Ovary (tissue), 7 donors: ENCODE measurements at regions not wholly inside any gene's neighbourhood (a gene's known extent, or its start where the extent isn't known, plus 50 kb on each side); places are given as distances from the start of the nearest gene placed in this dataset.

ENCODE experiments used
- DNase-seq, 5 donors: peaks; one replicate each; pipeline ENCODE4 v3.0.0-alpha.2; 2019 to 2020
- H3K27ac ChIP-seq, 2 donors: fragments of 200-600 bp; one replicate each; pipeline versions ENCODE4 v1.5.1 to v1.8.0; 2019 to 2022
- H3K27me3 ChIP-seq: fragments of 200-600 bp; one replicate; pipeline ENCODE4 v1.8.0; 2022
- H3K36me3 ChIP-seq: fragments of 200-600 bp; sonication (generic); one replicate; pipeline ENCODE4 v1.5.1; 2019
- H3K4me1 ChIP-seq: one replicate; pipeline ENCODE4 v1.8.1; 2013; ENCODE audit warnings: mild to moderate bottlenecking, moderate library complexity; ENCODE audit not compliant: insufficient read depth
- H3K4me3 ChIP-seq: fragments of 200-600 bp; sonication (generic); one replicate; pipeline ENCODE4 v1.5.1; 2017
- H3K9me3 ChIP-seq, 2 donors: fragments of 200-600 bp in 1 of 2; sonication (generic) in 1 of 2; one replicate each; pipeline versions ENCODE4 v1.5.1 to v1.8.1; 2013 to 2019; ENCODE audit warnings: mild to moderate bottlenecking in 1 of 2, moderate library complexity in 1 of 2
- CTCF ChIP-seq, 3 donors: fragments of 450-650 bp in 2 of 3; fragments of 200-600 bp in 1 of 3; IDR thresholded peaks; one replicate each; pipeline versions ENCODE4 v1.5.1 to v1.8.0; 2016 to 2022; ENCODE audit warnings: antibody characterized with exemption in 3 of 3, mild to moderate bottlenecking in 1 of 3
- EP300 ChIP-seq: sonication (generic); formaldehyde crosslinking; IDR thresholded peaks from one replicate; pipeline ENCODE4 v1.6.1; 2017; ENCODE audit warnings: antibody characterized with exemption
- POLR2A ChIP-seq: fragments of 450-650 bp; IDR thresholded peaks from one replicate; pipeline ENCODE4 v1.6.1; 2017; ENCODE audit warnings: antibody characterized with exemption, mild to moderate bottlenecking, moderate library complexity
- WGBS, 3 donors: extraction: QIAGEN DNeasy Blood & Tissue Kit in 1 of 3; methylation state at CpG; one replicate each; pipeline versions ENCODE4 v1.1.5 to v1.1.7; 2013 to 2017; 5-methylcytosine and 5-hydroxymethylcytosine counted together
- intact Hi-C, 4 donors: fragments of 100-400 bp; cut with DNase I; formaldehyde crosslinking; loops; one replicate each; pipeline versions ENCODE4 v1.11.0 to v1.15.1; 2022 to 2023
- donor health status: DM: no; HTN: no; CAD: no; lungs with moderate emphysema.
- donor health status: DM: no; HTN: no; CAD: no.
- donor health status: Bipolar disorder and iron deficiency.
- donor health status: DM: no; HTN: no; CAD: no.
- donor health status: DM: yes; HTN: yes; CAD: no.

- TF ChIP-seq CTCF (IDR thresholded peaks at IDR 0.05): no peak
- TF ChIP-seq POLR2A: no peak
- TF ChIP-seq EP300: no peak
- intact Hi-C loops: no loop called here
- H3K36me3 ChIP-seq: no peaks in the 10 kb centered on the region
- no peak overlapping the region for H3K4me3 ChIP-seq
- H3K4me1 ChIP-seq: no peaks in the 10 kb centered on the region
- 68 to 77% (median 73%) methylated on average over 4 of the region's 4 CpGs for WGBS, 3 donors
- DNase-seq: no peak
- H3K9me3 ChIP-seq: no peaks in the 10 kb centered on the region
- no peak overlapping the region for H3K27ac ChIP-seq
- H3K27me3 ChIP-seq: no peaks in the 10 kb centered on the region
Measured at GRCh38 chr15:62593681-62594399, 428.8 kb upstream of the C2CD4B start.

- Histone ChIP-seq H3K4me1 (no peaks in the 10 kb centered on the region), H3K36me3 (no peaks in the 10 kb centered on the region), H3K9me3 (no peaks in the 10 kb centered on the region), H3K4me3 (no peak overlapping the region), H3K27me3 (no peaks in the 10 kb centered on the region), H3K27ac (no peak overlapping the region)
- intact Hi-C loops: no loop called here
- 80 to 95% (median 81%) methylated on average over 9 of the region's 9 CpGs for WGBS, 3 donors
- DNase-seq: no peak
- TF ChIP-seq POLR2A (no peak), EP300 (no peak), CTCF (IDR thresholded peaks at IDR 0.05) (no peak)
Measured at GRCh38 chr15:62598217-62598616, 433.1 kb upstream of the C2CD4B start.

GRCh38 chr15:62599791-62600777 lies 435.0 kb upstream of the C2CD4B start:
- Histone ChIP-seq H3K4me1 (no peaks in the 10 kb centered on the region), H3K9me3 (no peaks in the 10 kb centered on the region), H3K27ac (no peak overlapping the region), H3K36me3 (no peaks in the 10 kb centered on the region), H3K4me3 (no peak overlapping the region), H3K27me3 (no peaks in the 10 kb centered on the region)
- intact Hi-C loops: no loop called here
- TF ChIP-seq EP300 (no peak), POLR2A (no peak), CTCF (IDR thresholded peaks at IDR 0.05) (no peak)
- no peak for DNase-seq
- WGBS, 3 donors: 64 to 67% (median 64%) methylated on average over 13 of the region's 13 CpGs

- Histone ChIP-seq H3K4me3 (no peak overlapping the region), H3K27me3 (no peaks in the 10 kb centered on the region), H3K4me1 (no peaks in the 10 kb centered on the region), H3K27ac (no peak overlapping the region), H3K36me3 (no peaks in the 10 kb centered on the region), H3K9me3 (no peaks in the 10 kb centered on the region)
- 90 to 93% (median 92%) methylated on average over 9 of the region's 9 CpGs for WGBS, 3 donors
- no peak for TF ChIP-seq EP300
- no peak for TF ChIP-seq POLR2A
- TF ChIP-seq CTCF (IDR thresholded peaks at IDR 0.05): no peak
- DNase-seq: no peak
- intact Hi-C loops: no loop called here
Measured at GRCh38 chr15:62601777-62602545, 436.9 kb upstream of the C2CD4B start.
